ENCODE measurements at regions not wholly inside any gene's neighbourhood (a gene's known extent, or its start where the extent isn't known, plus 50 kb on each side); places are given as distances from the start of the nearest gene placed in this dataset.

DNA sequence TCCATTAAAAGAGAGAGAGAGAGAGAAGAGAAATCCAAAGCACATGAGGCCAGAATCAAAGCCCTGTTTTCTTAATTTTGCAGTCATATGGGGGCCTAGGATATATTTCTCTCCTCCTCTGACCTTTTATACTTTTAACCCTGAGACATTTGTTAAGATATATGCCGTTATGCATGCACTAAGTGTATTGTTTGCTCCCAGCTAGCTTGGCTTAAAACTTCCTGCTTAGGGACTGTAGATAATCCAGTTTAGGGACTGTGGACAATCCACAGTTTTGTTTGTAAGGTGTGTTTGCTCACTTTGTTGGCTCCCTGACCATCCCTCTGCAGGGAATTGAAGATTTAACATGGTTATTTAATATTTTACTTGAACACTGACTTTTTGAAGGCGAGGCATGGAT lies 166.3 kb upstream of the TSHZ2 start:
- H3K4me3 Mint-ChIP-seq (ENCODE audit: low read depth) = no peak overlapping the region
- no peak overlapping the region for H3K27ac Mint-ChIP-seq
- TF ChIP-seq, protein P1, sequence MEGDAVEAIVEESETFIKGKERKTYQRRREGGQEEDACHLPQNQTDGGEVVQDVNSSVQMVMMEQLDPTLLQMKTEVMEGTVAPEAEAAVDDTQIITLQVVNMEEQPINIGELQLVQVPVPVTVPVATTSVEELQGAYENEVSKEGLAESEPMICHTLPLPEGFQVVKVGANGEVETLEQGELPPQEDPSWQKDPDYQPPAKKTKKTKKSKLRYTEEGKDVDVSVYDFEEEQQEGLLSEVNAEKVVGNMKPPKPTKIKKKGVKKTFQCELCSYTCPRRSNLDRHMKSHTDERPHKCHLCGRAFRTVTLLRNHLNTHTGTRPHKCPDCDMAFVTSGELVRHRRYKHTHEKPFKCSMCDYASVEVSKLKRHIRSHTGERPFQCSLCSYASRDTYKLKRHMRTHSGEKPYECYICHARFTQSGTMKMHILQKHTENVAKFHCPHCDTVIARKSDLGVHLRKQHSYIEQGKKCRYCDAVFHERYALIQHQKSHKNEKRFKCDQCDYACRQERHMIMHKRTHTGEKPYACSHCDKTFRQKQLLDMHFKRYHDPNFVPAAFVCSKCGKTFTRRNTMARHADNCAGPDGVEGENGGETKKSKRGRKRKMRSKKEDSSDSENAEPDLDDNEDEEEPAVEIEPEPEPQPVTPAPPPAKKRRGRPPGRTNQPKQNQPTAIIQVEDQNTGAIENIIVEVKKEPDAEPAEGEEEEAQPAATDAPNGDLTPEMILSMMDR (IDR thresholded peaks at IDR 0.05; ENCODE audit: unreplicated experiment) = no peak
- peaks cover 19% of the 10 kb centered on the region for H3K4me1 Mint-ChIP-seq (ENCODE audit: low read depth)
- H3K9me3 Mint-ChIP-seq (ENCODE audit: low read depth) = no peaks in the 10 kb centered on the region
- H3K27me3 Mint-ChIP-seq = peaks cover 7% of the 10 kb centered on the region
- no peak for DNase-seq (ENCODE audit: low spot score, unreplicated experiment)
- H3K36me3 Mint-ChIP-seq (ENCODE audit: insufficient read depth) = no peaks in the 10 kb centered on the region

DNA sequence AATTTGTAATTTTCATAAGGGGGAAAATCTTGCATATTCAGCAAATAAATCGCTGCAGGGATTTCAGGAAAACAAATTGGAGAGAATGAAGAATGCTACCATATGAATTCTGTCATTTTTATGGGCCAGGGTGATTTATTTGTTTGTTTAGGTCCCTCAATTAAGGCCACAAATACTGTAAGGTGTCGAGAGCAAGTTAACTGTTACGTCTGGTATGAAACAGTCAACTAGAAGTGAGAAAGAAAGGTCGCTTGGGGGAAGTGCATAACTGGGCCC lies 166.9 kb upstream of the TSHZ2 start:
- Mint-ChIP-seq H3K36me3 (ENCODE audit: insufficient read depth) (no peaks in the 10 kb centered on the region), H3K27ac (no peak overlapping the region), H3K9me3 (ENCODE audit: low read depth) (no peaks in the 10 kb centered on the region), H3K27me3 (peaks cover 12% of the 10 kb centered on the region), H3K4me1 (ENCODE audit: low read depth) (peaks cover 24% of the 10 kb centered on the region), H3K4me3 (ENCODE audit: low read depth) (no peak overlapping the region)
- TF ChIP-seq, protein P1 (IDR thresholded peaks at IDR 0.05; ENCODE audit: unreplicated experiment) = no peak
- DNase-seq (ENCODE audit: low spot score, unreplicated experiment) = no peak

GRCh38 chr20:52804497-52805295 lies 167.5 kb upstream of the TSHZ2 start:
- peaks cover 12% of the 10 kb centered on the region for H3K27me3 Mint-ChIP-seq
- no peaks in the 10 kb centered on the region for H3K36me3 Mint-ChIP-seq (ENCODE audit: insufficient read depth)
- no peak overlapping the region for H3K4me3 Mint-ChIP-seq (ENCODE audit: low read depth)
- TF ChIP-seq, protein P1 (IDR thresholded peaks at IDR 0.05; ENCODE audit: unreplicated experiment) = no peak
- H3K27ac Mint-ChIP-seq = no peak overlapping the region
- peaks cover 27% of the 10 kb centered on the region for H3K4me1 Mint-ChIP-seq (ENCODE audit: low read depth)
- H3K9me3 Mint-ChIP-seq (ENCODE audit: low read depth) = no peaks in the 10 kb centered on the region
- DNase-seq (ENCODE audit: low spot score, unreplicated experiment) = no peak

DNA sequence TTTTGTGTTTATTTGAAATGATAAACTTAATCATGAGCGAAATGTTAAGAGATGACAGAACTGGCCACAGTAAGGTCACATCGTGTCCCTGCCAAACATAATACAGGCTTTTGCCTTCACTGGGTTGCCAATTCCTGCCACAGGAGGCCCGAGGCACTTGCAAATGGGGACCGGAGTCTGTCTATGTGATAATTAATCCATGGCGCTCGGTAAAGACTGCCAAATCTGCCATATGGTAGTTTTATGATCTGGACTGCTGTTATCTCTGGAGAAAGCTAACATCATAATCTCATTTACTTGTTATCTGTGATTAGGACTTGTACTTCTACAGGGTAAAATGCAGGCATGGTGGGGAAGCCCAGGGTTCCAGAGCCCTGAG lies 170.5 kb upstream of the TSHZ2 start:
- Mint-ChIP-seq H3K27me3 (peaks cover 36% of the 10 kb centered on the region), H3K4me1 (ENCODE audit: low read depth) (peaks cover 26% of the 10 kb centered on the region), H3K27ac (no peak overlapping the region), H3K4me3 (ENCODE audit: low read depth) (no peak overlapping the region), H3K36me3 (ENCODE audit: insufficient read depth) (no peaks in the 10 kb centered on the region), H3K9me3 (ENCODE audit: low read depth) (no peaks in the 10 kb centered on the region)
- no peak for DNase-seq (ENCODE audit: low spot score, unreplicated experiment)
- TF ChIP-seq, protein P1 (IDR thresholded peaks at IDR 0.05; ENCODE audit: unreplicated experiment) = no peak

- TF ChIP-seq, protein P1 (IDR thresholded peaks at IDR 0.05; ENCODE audit: unreplicated experiment) = no peak
- H3K36me3 Mint-ChIP-seq (ENCODE audit: insufficient read depth) = no peaks in the 10 kb centered on the region
- DNase-seq (ENCODE audit: low spot score, unreplicated experiment) = no peak
- H3K9me3 Mint-ChIP-seq (ENCODE audit: low read depth) = no peaks in the 10 kb centered on the region
- peaks cover 20% of the 10 kb centered on the region for H3K4me1 Mint-ChIP-seq (ENCODE audit: low read depth)
- peaks cover 41% of the 10 kb centered on the region for H3K27me3 Mint-ChIP-seq
- no peak overlapping the region for H3K4me3 Mint-ChIP-seq (ENCODE audit: low read depth)
- no peak overlapping the region for H3K27ac Mint-ChIP-seq
These were observed 171.2 kb upstream of the TSHZ2 start for GRCh38 chr20:52800734-52801627.
